T-helper 17 cell (primary cell): ENCODE measurements at regions not wholly inside any gene's neighbourhood (a gene's known extent, or its start where the extent isn't known, plus 50 kb on each side); places are given as distances from the start of the nearest gene placed in this dataset.

Experiments used
- ATAC-seq: fragments of 150-1000 bp; cut with Tn5 transposase; 2 replicates; pipeline ENCODE4 v1.10.0; 2021; ENCODE audit warnings: mild to moderate bottlenecking, moderate library complexity
- DNase-seq, 3 donors: peaks; one replicate each; pipeline versions ENCODE4 v3.0.0 to v3.0.0-alpha.2; 2020 to 2021
- H3K9me3 ChIP-seq: one replicate; pipeline ENCODE4 v1.7.0; 2013; ENCODE audit warnings: low read length, mild to moderate bottlenecking; ENCODE audit not compliant: control insufficient read depth, poor library complexity, severe bottlenecking
- H3K27ac Mint-ChIP-seq: one replicate; pipeline ENCODE4 v1.8.0; 2022; ENCODE audit warnings: mild to moderate bottlenecking, moderate library complexity, mixed read lengths
- H3K27me3 Mint-ChIP-seq: one replicate; pipeline ENCODE4 v1.8.0; 2022; ENCODE audit warnings: mixed read lengths
- H3K36me3 Mint-ChIP-seq: one replicate; pipeline ENCODE4 v1.8.0; 2022; ENCODE audit warnings: low read depth, mixed read lengths
- H3K4me1 Mint-ChIP-seq: one replicate; pipeline ENCODE4 v1.8.0; 2022; ENCODE audit warnings: mild to moderate bottlenecking, mixed read lengths
- H3K4me3 Mint-ChIP-seq: one replicate; pipeline ENCODE4 v1.8.0; 2022; ENCODE audit warnings: mild to moderate bottlenecking, moderate library complexity, mixed read lengths

- H3K9me3 ChIP-seq = no peaks in the 10 kb centered on the region
- Mint-ChIP-seq H3K27ac (no peak overlapping the region), H3K4me1 (no peaks in the 10 kb centered on the region), H3K27me3 (peaks cover 38% of the 10 kb centered on the region), H3K36me3 (no peaks in the 10 kb centered on the region), H3K4me3 (no peak overlapping the region)
- no peak for DNase-seq
- ATAC-seq = no peak
These were observed 397.3 kb upstream of the PROK2 start for GRCh38 chr3:72182206-72182605.

DNA sequence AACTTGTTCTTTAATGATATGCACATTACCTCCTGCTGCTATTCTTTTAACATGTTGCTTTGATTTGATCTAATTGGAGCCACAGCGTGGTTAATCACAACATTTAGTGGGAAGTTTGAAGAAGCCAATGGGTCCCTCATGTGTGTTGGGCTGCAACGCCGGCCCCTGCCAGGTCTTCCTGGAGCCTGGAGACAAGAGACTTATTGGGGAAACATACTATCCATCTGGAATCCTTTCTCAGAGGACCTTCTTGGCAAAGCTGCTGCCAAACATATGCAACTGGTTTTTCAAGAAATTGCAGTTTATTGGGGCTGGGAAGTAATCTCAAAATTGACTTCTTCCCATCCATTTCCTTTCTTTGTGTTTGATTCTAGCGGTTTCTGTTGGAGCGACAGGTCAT lies 396.3 kb upstream of the PROK2 start:
- peaks cover 48% of the 10 kb centered on the region for H3K27me3 Mint-ChIP-seq
- no peaks in the 10 kb centered on the region for H3K9me3 ChIP-seq
- ATAC-seq = no peak
- H3K27ac Mint-ChIP-seq = no peak overlapping the region
- H3K36me3 Mint-ChIP-seq = no peaks in the 10 kb centered on the region
- no peak for DNase-seq
- peaks cover 2% of the 10 kb centered on the region for H3K4me1 Mint-ChIP-seq
- H3K4me3 Mint-ChIP-seq = no peak overlapping the region

DNA sequence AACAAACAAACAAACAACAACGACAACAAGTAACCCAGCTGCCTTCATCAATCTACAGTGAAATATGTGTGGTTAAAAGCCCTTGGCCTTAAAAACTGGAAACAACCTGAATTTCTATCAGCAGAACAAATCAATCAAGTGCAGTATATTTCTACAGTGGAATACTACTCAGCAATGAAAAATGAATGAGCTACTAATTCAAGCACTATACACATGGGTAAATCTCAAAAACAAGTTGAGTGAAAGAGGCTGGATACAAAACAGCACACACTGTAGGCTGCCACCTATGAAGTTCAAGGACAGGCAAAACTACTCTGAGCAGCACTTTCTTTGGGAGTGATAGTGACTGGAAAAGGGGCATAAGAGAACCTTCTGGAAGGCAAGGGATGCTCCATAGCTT lies 395.5 kb upstream of the PROK2 start:
- no peaks in the 10 kb centered on the region for H3K9me3 ChIP-seq
- Mint-ChIP-seq H3K4me1 (peaks cover 2% of the 10 kb centered on the region), H3K27me3 (peaks cover 53% of the 10 kb centered on the region), H3K4me3 (no peak overlapping the region), H3K27ac (no peak overlapping the region), H3K36me3 (no peaks in the 10 kb centered on the region)
- ATAC-seq = no peak
- DNase-seq = no peak

DNA sequence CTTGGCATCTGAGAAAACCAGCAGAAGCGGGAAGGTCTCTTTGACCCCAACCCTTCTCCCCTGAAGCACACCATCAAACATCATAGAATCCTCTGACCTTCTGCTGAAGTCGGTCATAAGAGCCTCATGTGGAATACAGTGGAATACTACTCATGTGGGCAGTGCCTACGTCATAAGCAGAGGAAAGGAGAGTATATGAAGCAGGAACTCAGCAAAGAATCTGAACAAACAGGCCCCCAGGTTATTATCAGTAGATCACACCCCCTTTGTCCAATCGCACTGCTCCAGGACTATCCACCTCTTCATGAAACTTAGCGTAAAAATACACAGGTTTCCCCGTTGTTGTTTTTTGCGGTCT lies 394.1 kb upstream of the PROK2 start:
- ATAC-seq = no peak
- no peaks in the 10 kb centered on the region for H3K36me3 Mint-ChIP-seq
- no peaks in the 10 kb centered on the region for H3K9me3 ChIP-seq
- no peak overlapping the region for H3K4me3 Mint-ChIP-seq
- peaks cover 55% of the 10 kb centered on the region for H3K27me3 Mint-ChIP-seq
- H3K27ac Mint-ChIP-seq = no peak overlapping the region
- no peak for DNase-seq
- peaks cover 2% of the 10 kb centered on the region for H3K4me1 Mint-ChIP-seq

GRCh38 chr3:72178463-72179106 lies 393.6 kb upstream of the PROK2 start:
- DNase-seq (no peak), ATAC-seq (no peak)
- Mint-ChIP-seq H3K27ac (no peak overlapping the region), H3K36me3 (no peaks in the 10 kb centered on the region), H3K27me3 (peaks cover 60% of the 10 kb centered on the region), H3K4me1 (peaks cover 2% of the 10 kb centered on the region), H3K4me3 (no peak overlapping the region)
- H3K9me3 ChIP-seq = no peaks in the 10 kb centered on the region

GRCh38 chr3:72177075-72178050 lies 392.4 kb upstream of the PROK2 start:
- Mint-ChIP-seq H3K4me3 (peak overlapping the region; percentile 63), H3K4me1 (peaks cover 2% of the 10 kb centered on the region), H3K27me3 (peaks cover 58% of the 10 kb centered on the region), H3K27ac (no peak overlapping the region), H3K36me3 (no peaks in the 10 kb centered on the region)
- DNase-seq (no peak), ATAC-seq (peak; percentile 30)
- H3K9me3 ChIP-seq = no peaks in the 10 kb centered on the region

- ATAC-seq = peak; percentile 65
- Mint-ChIP-seq H3K27ac (no peak overlapping the region), H3K4me3 (peak overlapping the region; percentile 63), H3K36me3 (no peaks in the 10 kb centered on the region), H3K27me3 (peaks cover 55% of the 10 kb centered on the region), H3K4me1 (peaks cover 2% of the 10 kb centered on the region)
- no peak for DNase-seq
- H3K9me3 ChIP-seq = no peaks in the 10 kb centered on the region
These were observed 391.6 kb upstream of the PROK2 start for GRCh38 chr3:72176537-72177041.

DNA sequence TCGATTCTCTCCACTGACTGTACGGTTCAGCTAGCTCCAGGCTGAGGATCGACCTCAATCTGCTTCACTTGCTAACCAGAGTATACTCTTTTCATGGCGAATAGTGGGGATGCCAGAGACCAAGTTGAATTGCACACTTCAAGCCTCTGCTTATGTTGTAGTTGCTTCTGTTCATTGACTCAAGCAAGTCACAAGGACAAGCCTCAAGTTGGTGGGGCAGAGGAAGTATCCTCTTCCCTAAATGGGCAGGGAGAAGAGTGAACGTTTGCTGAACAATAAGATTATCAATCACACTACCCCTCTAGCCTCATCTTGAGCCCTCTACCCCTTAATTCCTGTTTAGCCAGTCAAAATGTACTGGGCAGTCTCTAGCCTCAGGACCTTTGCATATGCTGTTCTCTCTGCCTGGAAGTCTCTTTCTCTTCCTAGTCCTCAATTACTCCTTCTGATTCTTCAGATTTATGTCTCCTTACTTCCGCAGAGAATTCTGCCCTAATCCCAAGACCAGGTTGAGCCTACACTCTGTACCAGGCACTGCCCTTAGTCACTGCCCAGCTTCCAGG lies 390.4 kb upstream of the PROK2 start:
- H3K27ac Mint-ChIP-seq = no peak overlapping the region
- no peaks in the 10 kb centered on the region for H3K36me3 Mint-ChIP-seq
- no peak for DNase-seq
- peaks cover 2% of the 10 kb centered on the region for H3K4me1 Mint-ChIP-seq
- peaks cover 51% of the 10 kb centered on the region for H3K27me3 Mint-ChIP-seq
- no peak for ATAC-seq
- no peak overlapping the region for H3K4me3 Mint-ChIP-seq
- no peaks in the 10 kb centered on the region for H3K9me3 ChIP-seq

DNA sequence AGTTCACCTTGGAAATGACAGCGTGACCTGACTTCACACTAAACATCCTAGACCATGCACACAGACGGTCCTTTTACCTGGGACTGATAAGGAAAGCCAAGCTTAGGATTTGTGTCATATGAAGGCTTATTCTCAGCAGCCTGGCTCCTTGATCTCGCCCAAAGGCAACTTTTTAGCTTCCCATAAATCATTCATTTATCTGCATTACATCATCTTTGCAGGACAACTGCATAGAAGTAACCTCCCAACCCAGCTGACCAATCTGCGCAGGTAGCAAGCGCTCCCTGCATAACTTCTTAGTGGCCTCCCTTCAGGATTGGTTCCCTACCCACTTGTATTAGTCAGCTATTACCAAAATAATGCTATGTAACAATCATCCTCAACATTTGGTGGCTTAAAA lies 389.9 kb upstream of the PROK2 start:
- H3K4me3 Mint-ChIP-seq = no peak overlapping the region
- H3K4me1 Mint-ChIP-seq = peaks cover 2% of the 10 kb centered on the region
- peaks cover 49% of the 10 kb centered on the region for H3K27me3 Mint-ChIP-seq
- no peak for ATAC-seq
- H3K36me3 Mint-ChIP-seq = no peaks in the 10 kb centered on the region
- no peak overlapping the region for H3K27ac Mint-ChIP-seq
- no peak for DNase-seq
- H3K9me3 ChIP-seq = no peaks in the 10 kb centered on the region

- no peak for DNase-seq
- H3K9me3 ChIP-seq = no peaks in the 10 kb centered on the region
- Mint-ChIP-seq H3K27me3 (peaks cover 44% of the 10 kb centered on the region), H3K36me3 (no peaks in the 10 kb centered on the region), H3K27ac (no peak overlapping the region), H3K4me1 (peaks cover 2% of the 10 kb centered on the region), H3K4me3 (no peak overlapping the region)
- ATAC-seq = no peak
These were observed 389.1 kb upstream of the PROK2 start for GRCh38 chr3:72174040-72174439.

DNA sequence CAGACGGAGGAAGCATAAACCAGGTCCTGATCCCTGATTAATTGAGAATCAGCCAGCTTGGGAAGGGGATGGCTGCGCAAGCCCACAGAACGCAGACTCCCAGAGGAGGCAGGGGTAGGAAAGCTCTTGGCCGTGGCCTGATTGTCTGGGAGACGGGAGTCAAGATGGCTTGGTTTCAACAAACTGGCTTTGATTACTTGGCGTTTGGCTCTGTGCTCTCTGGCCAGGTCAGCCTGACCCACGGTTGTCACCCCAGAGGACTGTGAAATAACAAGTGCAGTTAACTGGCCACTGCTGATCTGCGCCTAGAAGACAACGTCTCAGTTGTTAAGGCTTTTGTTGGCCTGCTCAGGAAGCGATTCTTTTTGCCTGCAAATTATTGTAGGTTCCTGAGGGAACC lies 387.0 kb upstream of the PROK2 start:
- no peaks in the 10 kb centered on the region for H3K36me3 Mint-ChIP-seq

DNA sequence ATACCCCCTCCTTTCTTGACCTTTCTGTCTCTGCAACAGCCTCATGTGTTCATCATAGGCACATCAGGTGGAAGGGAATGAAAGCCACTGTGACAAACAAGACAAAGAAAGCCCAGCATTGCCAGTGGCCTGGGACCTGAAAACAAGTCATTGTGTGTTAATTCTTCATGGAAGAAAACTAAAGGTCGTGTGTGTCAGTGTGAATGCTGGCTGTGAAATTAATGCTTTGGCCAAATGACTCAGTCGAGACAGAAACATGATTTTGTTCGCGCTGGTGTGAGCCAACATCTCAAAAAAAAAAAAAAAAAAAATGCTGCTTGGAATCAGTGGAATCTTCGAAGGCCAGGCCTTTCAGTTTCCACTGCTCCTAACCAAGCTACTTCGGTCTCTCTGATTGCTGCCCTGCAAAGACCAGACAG lies 386.5 kb upstream of the PROK2 start:
- H3K4me3 Mint-ChIP-seq = no peak overlapping the region
- ATAC-seq = no peak
- peaks cover 34% of the 10 kb centered on the region for H3K27me3 Mint-ChIP-seq
- H3K9me3 ChIP-seq = no peaks in the 10 kb centered on the region
- DNase-seq = no peak
- H3K27ac Mint-ChIP-seq = no peak overlapping the region
- H3K4me1 Mint-ChIP-seq = no peaks in the 10 kb centered on the region
- no peaks in the 10 kb centered on the region for H3K36me3 Mint-ChIP-seq

More for the DNA sequence above, 387.0 kb upstream of the PROK2 start:
- H3K9me3 ChIP-seq = no peaks in the 10 kb centered on the region
- no peak overlapping the region for H3K27ac Mint-ChIP-seq
- DNase-seq (no peak), ATAC-seq (no peak)
- no peak overlapping the region for H3K4me3 Mint-ChIP-seq
- peaks cover 2% of the 10 kb centered on the region for H3K4me1 Mint-ChIP-seq
- peaks cover 39% of the 10 kb centered on the region for H3K27me3 Mint-ChIP-seq
